ENCODE measurements at regions not wholly inside any gene's neighbourhood (a gene's known extent, or its start where the extent isn't known, plus 50 kb on each side); places are given as distances from the start of the nearest gene placed in this dataset.

- POLR2A ChIA-PET = no interaction called here
- Histone ChIP-seq H3K4me3 (ENCODE audit: low read depth, low read length) (no peak overlapping the region), H3K27me3 (ENCODE audit: control insufficient read depth, insufficient read depth, low read length) (peaks cover 10% of the 10 kb centered on the region), H3K36me3 (ENCODE audit: control insufficient read depth, insufficient read depth, low read length) (no peaks in the 10 kb centered on the region)
- DNase-seq (ENCODE audit: low read depth) = no peak
- CTCF ChIA-PET = no interaction called here
- TF ChIP-seq, protein P1, sequence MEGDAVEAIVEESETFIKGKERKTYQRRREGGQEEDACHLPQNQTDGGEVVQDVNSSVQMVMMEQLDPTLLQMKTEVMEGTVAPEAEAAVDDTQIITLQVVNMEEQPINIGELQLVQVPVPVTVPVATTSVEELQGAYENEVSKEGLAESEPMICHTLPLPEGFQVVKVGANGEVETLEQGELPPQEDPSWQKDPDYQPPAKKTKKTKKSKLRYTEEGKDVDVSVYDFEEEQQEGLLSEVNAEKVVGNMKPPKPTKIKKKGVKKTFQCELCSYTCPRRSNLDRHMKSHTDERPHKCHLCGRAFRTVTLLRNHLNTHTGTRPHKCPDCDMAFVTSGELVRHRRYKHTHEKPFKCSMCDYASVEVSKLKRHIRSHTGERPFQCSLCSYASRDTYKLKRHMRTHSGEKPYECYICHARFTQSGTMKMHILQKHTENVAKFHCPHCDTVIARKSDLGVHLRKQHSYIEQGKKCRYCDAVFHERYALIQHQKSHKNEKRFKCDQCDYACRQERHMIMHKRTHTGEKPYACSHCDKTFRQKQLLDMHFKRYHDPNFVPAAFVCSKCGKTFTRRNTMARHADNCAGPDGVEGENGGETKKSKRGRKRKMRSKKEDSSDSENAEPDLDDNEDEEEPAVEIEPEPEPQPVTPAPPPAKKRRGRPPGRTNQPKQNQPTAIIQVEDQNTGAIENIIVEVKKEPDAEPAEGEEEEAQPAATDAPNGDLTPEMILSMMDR (IDR thresholded peaks at IDR 0.05; ENCODE audit: insufficient read depth, low read depth, low read length) = no peak
These were observed 166.1 kb downstream of the TFCP2L1 start for GRCh38 chr2:121118951-121119350.

DNA sequence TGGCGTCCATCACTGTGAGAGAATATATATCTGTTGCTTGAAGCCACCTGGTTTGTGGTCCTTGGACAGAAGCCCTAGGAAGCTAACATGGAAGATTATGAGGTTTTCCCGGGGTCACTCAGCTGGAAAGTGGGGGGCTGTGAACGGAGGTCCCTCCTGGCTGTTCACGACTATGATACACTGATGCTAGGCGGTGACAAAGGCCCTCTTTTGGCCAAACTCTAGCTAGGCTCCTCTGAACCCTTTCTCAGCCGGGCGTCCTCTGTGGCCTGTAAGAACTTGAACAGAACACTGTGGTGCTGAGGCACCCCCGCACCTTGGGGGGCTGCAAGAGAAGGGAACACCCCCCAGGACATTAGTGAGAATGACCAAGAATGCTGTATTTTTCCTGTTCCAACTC lies 164.6 kb downstream of the TFCP2L1 start:
- Histone ChIP-seq H3K4me3 (ENCODE audit: low read depth, low read length) (no peak overlapping the region), H3K36me3 (ENCODE audit: control insufficient read depth, insufficient read depth, low read length) (no peaks in the 10 kb centered on the region), H3K27me3 (ENCODE audit: control insufficient read depth, insufficient read depth, low read length) (peaks cover 10% of the 10 kb centered on the region)
- CTCF ChIA-PET = interaction anchor here (1.0 to 1.7 kb wide), 2 partner anchors 8 to 25 kb away, joined by 3 to 6 read pairs; no protein-coding TSS in a partner anchor
- POLR2A ChIA-PET = no interaction called here
- no peak for DNase-seq (ENCODE audit: low read depth)
- TF ChIP-seq, protein P1 (IDR thresholded peaks at IDR 0.05; ENCODE audit: insufficient read depth, low read depth, low read length) = no peak

- DNase-seq (ENCODE audit: low read depth) = no peak
- POLR2A ChIA-PET = no interaction called here
- CTCF ChIA-PET = interaction anchor here (1.7 kb wide), 1 partner anchor 26 kb away, joined by 6 read pairs; no protein-coding TSS in a partner anchor
- no peak overlapping the region for H3K4me3 ChIP-seq (ENCODE audit: low read depth, low read length)
- TF ChIP-seq, protein P1 (IDR thresholded peaks at IDR 0.05; ENCODE audit: insufficient read depth, low read depth, low read length) = no peak
- H3K27me3 ChIP-seq (ENCODE audit: control insufficient read depth, insufficient read depth, low read length) = peaks cover 9% of the 10 kb centered on the region
- H3K36me3 ChIP-seq (ENCODE audit: control insufficient read depth, insufficient read depth, low read length) = no peaks in the 10 kb centered on the region
These were observed 164.0 kb downstream of the TFCP2L1 start for GRCh38 chr2:121120991-121121390.

DNA sequence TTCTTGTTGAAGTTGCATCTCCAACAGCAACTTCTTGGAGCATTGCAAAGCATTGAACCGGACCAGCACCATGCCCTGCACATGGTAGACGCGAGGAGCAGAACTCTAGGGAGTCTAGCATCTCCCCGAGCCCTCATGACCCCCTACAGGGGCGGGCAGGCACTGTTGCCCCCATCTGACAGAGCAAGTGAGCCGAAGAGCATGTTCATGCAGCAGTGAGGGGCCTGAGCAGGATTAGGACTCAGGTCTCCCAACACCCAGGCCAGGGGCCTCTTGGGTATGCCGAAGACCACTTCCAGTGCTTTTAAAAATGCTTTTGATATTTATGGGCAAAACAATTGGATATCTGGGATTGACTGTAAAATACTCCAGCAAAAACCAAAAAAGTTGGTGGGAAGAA lies 163.3 kb downstream of the TFCP2L1 start:
- no peak for DNase-seq (ENCODE audit: low read depth)
- Histone ChIP-seq H3K4me3 (ENCODE audit: low read depth, low read length) (no peak overlapping the region), H3K27me3 (ENCODE audit: control insufficient read depth, insufficient read depth, low read length) (peaks cover 8% of the 10 kb centered on the region), H3K36me3 (ENCODE audit: control insufficient read depth, insufficient read depth, low read length) (no peaks in the 10 kb centered on the region)
- CTCF ChIA-PET = interaction anchor here (1.7 kb wide), 1 partner anchor 26 kb away, joined by 6 read pairs; no protein-coding TSS in a partner anchor
- POLR2A ChIA-PET = no interaction called here
- TF ChIP-seq, protein P1 (IDR thresholded peaks at IDR 0.05; ENCODE audit: insufficient read depth, low read depth, low read length) = no peak

- Histone ChIP-seq H3K4me3 (ENCODE audit: low read depth, low read length) (no peak overlapping the region), H3K36me3 (ENCODE audit: control insufficient read depth, insufficient read depth, low read length) (no peaks in the 10 kb centered on the region), H3K27me3 (ENCODE audit: control insufficient read depth, insufficient read depth, low read length) (peaks cover 14% of the 10 kb centered on the region)
- no peak for DNase-seq (ENCODE audit: low read depth)
- CTCF ChIA-PET = no interaction called here
- TF ChIP-seq, protein P1 (IDR thresholded peaks at IDR 0.05; ENCODE audit: insufficient read depth, low read depth, low read length) = no peak
- POLR2A ChIA-PET = no interaction called here
These were observed 161.7 kb downstream of the TFCP2L1 start for GRCh38 chr2:121123268-121123667.

Data from BJ (cell line).